ENCODE measurements at regions not wholly inside any gene's neighbourhood (a gene's known extent, or its start where the extent isn't known, plus 50 kb on each side); places are given as distances from the start of the nearest gene placed in this dataset.

DNA sequence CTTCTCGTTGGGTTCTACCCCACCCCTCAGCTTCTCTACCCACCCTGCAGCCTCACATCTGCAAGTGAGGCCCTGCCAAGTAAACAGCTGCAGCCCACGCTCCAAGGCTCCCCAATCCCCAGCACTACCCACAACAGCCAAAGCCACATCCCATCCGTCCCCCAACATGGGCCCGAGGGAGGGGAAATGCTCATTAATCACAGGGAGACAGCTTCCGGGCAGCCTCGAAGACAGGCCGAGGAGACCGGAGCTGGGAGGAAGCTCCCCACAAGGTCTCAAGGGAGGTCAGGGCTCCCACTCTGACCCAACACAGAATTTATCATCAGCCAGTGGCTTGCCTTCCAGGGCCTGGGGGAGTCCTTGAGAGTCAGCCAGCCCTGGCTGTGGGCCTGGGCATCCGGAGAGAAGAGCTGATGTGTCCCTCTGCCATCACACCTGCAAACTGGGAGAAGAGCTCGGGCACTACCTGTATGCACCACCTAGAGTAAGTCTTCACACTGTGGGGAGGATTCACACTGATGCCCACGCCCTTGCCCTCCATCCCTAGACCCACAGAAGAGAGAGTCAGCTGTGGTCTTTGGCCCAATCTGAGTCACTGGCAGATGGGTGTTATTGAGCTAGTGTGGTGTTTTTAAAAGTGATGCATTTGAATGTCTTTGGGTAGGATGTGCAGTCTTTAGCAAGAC, 115.5 kb upstream of the ZMIZ1 start:
- TF ChIP-seq, protein P1, sequence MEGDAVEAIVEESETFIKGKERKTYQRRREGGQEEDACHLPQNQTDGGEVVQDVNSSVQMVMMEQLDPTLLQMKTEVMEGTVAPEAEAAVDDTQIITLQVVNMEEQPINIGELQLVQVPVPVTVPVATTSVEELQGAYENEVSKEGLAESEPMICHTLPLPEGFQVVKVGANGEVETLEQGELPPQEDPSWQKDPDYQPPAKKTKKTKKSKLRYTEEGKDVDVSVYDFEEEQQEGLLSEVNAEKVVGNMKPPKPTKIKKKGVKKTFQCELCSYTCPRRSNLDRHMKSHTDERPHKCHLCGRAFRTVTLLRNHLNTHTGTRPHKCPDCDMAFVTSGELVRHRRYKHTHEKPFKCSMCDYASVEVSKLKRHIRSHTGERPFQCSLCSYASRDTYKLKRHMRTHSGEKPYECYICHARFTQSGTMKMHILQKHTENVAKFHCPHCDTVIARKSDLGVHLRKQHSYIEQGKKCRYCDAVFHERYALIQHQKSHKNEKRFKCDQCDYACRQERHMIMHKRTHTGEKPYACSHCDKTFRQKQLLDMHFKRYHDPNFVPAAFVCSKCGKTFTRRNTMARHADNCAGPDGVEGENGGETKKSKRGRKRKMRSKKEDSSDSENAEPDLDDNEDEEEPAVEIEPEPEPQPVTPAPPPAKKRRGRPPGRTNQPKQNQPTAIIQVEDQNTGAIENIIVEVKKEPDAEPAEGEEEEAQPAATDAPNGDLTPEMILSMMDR (IDR thresholded peaks at IDR 0.05) = no peak
- H3K36me3 Mint-ChIP-seq (ENCODE audit: low read depth) = no peaks in the 10 kb centered on the region
- no peak overlapping the region for H3K27ac Mint-ChIP-seq (ENCODE audit: unreplicated experiment)
- peaks cover 8% of the 10 kb centered on the region for H3K4me1 Mint-ChIP-seq (ENCODE audit: low read depth)
- peaks cover 2% of the 10 kb centered on the region for H3K27me3 Mint-ChIP-seq (ENCODE audit: low read depth)
- H3K4me3 Mint-ChIP-seq (ENCODE audit: unreplicated experiment) = no peak overlapping the region
- no peaks in the 10 kb centered on the region for H3K9me3 Mint-ChIP-seq (ENCODE audit: low read depth)
- no peak for DNase-seq (ENCODE audit: low spot score)

DNA sequence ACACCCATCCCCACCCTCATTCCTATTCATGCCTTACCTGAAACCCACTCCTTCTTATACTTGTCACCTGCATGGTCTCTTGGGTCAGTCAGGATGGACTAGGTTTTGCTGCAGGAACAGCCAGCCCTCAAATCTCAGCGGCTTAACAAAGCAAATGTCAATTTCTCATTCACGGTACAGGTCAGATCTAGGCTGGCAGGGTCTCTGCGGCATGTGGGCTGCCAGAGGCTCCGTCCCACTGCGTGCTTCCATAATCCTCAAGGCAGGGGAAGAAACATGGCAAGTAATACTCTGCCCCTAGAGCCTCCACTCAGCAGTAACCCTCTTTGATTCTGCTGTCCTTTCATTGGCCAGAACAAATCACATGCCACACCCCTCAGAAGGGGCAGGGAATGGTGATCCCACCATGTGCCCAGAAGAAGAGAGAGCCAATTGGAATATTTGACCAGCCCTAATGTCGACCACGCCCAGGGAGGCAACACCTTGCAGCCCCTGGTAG, 114.9 kb upstream of the ZMIZ1 start:
- H3K27ac Mint-ChIP-seq (ENCODE audit: unreplicated experiment) = no peak overlapping the region
- TF ChIP-seq, protein P1 (IDR thresholded peaks at IDR 0.05) = no peak
- peaks cover 8% of the 10 kb centered on the region for H3K4me1 Mint-ChIP-seq (ENCODE audit: low read depth)
- no peaks in the 10 kb centered on the region for H3K9me3 Mint-ChIP-seq (ENCODE audit: low read depth)
- H3K4me3 Mint-ChIP-seq (ENCODE audit: unreplicated experiment) = no peak overlapping the region
- H3K27me3 Mint-ChIP-seq (ENCODE audit: low read depth) = peaks cover 2% of the 10 kb centered on the region
- no peaks in the 10 kb centered on the region for H3K36me3 Mint-ChIP-seq (ENCODE audit: low read depth)
- DNase-seq (ENCODE audit: low spot score) = no peak

DNA sequence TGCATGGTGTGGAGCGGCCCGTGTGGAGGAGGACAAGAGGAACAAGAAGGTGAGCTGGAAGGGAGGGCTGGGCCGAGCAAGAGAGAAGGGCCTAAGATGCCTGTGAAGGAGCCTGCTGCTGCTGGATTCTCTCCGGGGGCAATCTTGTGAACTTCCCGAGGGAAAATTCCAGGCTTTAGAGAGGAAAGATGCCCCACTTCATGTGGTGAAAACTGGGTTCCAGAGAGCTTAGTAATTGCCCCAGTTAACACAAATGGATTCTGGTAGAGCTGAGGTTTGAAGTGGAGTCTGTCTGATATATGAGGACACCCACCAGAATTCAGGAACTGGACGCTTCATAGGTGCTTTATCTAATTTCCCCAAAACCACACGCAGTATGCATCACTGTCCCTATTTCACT, 114.1 kb upstream of the ZMIZ1 start:
- H3K4me3 Mint-ChIP-seq (ENCODE audit: unreplicated experiment) = no peak overlapping the region

DNA sequence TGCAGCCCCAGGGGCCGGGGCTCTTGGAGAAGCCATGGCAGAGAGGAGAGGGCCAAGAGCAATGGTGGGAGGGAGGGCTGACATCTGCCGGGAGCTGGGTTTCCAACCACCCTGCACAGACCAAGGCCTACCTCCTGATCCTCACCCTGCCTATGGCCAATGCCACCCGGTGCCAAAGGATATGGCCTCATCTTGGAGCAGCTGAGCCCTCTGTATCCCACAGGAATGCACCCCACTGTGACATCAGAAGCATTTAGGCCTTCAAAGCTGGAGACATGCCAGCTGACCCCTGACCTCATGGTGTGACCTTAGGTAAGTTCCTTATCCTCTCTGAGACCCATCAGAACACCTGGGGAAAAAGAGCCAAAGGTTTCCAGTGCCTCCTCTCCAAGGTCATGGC, 113.6 kb upstream of the ZMIZ1 start:
- Mint-ChIP-seq H3K9me3 (ENCODE audit: low read depth) (no peaks in the 10 kb centered on the region), H3K4me1 (ENCODE audit: low read depth) (peaks cover 9% of the 10 kb centered on the region), H3K36me3 (ENCODE audit: low read depth) (no peaks in the 10 kb centered on the region), H3K27ac (ENCODE audit: unreplicated experiment) (no peak overlapping the region), H3K27me3 (ENCODE audit: low read depth) (peaks cover 2% of the 10 kb centered on the region), H3K4me3 (ENCODE audit: unreplicated experiment) (no peak overlapping the region)
- DNase-seq (ENCODE audit: low spot score) = no peak
- TF ChIP-seq, protein P1 (IDR thresholded peaks at IDR 0.05) = no peak

More for the DNA sequence above, 114.1 kb upstream of the ZMIZ1 start:
- H3K27me3 Mint-ChIP-seq (ENCODE audit: low read depth) = peaks cover 2% of the 10 kb centered on the region
- no peaks in the 10 kb centered on the region for H3K9me3 Mint-ChIP-seq (ENCODE audit: low read depth)
- H3K4me1 Mint-ChIP-seq (ENCODE audit: low read depth) = peaks cover 8% of the 10 kb centered on the region
- no peaks in the 10 kb centered on the region for H3K36me3 Mint-ChIP-seq (ENCODE audit: low read depth)
- TF ChIP-seq, protein P1 (IDR thresholded peaks at IDR 0.05) = no peak
- DNase-seq (ENCODE audit: low spot score) = no peak
- no peak overlapping the region for H3K27ac Mint-ChIP-seq (ENCODE audit: unreplicated experiment)

DNA sequence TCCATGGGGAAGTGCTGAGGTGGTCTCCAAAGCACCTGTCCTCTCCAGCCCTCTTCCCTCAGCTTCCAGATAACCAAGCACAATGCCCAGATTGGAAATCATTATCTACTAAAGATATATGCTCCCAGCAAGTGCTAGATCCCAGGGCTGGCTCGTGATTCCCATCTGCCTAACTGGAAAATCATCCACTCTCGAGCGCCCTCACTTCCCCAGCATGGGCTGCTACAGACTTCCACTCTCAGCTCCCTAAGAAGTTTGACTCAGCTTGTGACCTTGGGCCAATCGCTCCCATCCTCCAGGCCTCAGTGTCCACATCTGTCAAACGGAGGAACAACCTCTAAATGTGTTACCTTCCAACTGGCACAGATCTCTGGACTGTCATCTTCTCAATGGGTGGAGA, 112.4 kb upstream of the ZMIZ1 start:
- Mint-ChIP-seq H3K9me3 (ENCODE audit: low read depth) (no peaks in the 10 kb centered on the region), H3K4me1 (ENCODE audit: low read depth) (peaks cover 21% of the 10 kb centered on the region), H3K27ac (ENCODE audit: unreplicated experiment) (no peak overlapping the region), H3K4me3 (ENCODE audit: unreplicated experiment) (no peak overlapping the region), H3K27me3 (ENCODE audit: low read depth) (peaks cover 2% of the 10 kb centered on the region), H3K36me3 (ENCODE audit: low read depth) (no peaks in the 10 kb centered on the region)
- TF ChIP-seq, protein P1 (IDR thresholded peaks at IDR 0.05) = no peak
- no peak for DNase-seq (ENCODE audit: low spot score)
